ENCODE measurements at regions not wholly inside any gene's neighbourhood (a gene's known extent, or its start where the extent isn't known, plus 50 kb on each side); places are given as distances from the start of the nearest gene placed in this dataset.

DNA sequence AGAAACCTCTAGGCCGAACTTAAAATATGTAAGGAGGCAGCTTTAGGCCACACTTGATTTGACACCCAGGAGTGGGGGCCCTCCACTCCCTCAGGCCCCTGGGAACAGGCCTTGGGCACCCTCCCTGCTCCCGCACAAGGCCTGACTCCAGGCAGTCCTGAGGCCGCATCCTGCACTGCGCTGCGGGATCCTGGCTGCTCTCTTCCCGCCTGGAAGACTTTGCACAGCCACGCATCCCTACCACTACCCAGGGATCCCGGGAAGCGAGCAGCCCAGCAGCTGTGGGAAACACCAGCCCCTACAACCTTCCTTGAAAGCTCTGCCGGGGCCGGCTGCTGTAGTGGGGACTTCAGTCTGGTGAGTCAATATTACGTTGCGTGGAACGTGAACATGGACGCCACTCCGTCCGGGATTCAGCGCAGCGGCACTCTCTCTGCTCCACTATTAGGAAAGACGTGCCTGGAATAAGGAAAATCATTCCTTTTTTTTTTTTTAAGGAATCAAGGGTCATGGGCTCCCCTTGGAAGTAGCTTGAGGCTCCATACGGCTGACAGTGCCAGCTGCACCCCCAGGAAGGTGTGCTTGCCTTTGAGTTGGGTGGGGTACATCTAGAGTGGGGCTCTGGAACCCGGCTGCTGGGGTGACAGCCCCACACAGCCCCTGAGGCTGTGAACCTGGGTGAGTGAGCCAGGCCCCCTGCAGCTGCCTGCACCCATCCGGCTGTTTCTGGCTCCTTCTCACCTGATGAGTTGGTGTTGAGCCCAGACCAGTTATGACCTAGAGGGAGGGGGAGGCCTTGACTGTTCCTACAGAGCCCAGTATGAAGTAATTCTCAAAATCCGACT, 119.2 kb upstream of the TMEM18 start:
- Histone ChIP-seq H3K36me3 (ENCODE audit: control insufficient read depth in 3 of 3, insufficient read depth in 2 of 3, low read depth in 1 of 3, low read length in 3 of 3) (no peaks in the 10 kb centered on the region), H3K27me3 (ENCODE audit: control insufficient read depth in 3 of 3, insufficient read depth in 3 of 3, low read length in 3 of 3) (no peaks in the 10 kb centered on the region), H3K4me1 (ENCODE audit: control insufficient read depth in 3 of 3, insufficient read depth in 2 of 3, low read depth in 1 of 3, low read length in 2 of 3) (no peaks in the 10 kb centered on the region), H3K4me3 (ENCODE audit: low read depth in 1 of 3, low read length in 3 of 3) (no peak overlapping the region), H3K9me3 (ENCODE audit: control insufficient read depth in 2 of 2, insufficient read depth in 1 of 2, low read depth in 1 of 2, low read length in 1 of 2) (no peaks in the 10 kb centered on the region), H3K27ac (ENCODE audit: low read depth in 1 of 3, low read length in 2 of 3) (no peak overlapping the region)
- WGBS, 3 donors = 85 to 91% (median 88%) methylated on average over 24 of the region's 24 CpGs
- FAIRE-seq = no peak
- no peak for DNase-seq

DNA sequence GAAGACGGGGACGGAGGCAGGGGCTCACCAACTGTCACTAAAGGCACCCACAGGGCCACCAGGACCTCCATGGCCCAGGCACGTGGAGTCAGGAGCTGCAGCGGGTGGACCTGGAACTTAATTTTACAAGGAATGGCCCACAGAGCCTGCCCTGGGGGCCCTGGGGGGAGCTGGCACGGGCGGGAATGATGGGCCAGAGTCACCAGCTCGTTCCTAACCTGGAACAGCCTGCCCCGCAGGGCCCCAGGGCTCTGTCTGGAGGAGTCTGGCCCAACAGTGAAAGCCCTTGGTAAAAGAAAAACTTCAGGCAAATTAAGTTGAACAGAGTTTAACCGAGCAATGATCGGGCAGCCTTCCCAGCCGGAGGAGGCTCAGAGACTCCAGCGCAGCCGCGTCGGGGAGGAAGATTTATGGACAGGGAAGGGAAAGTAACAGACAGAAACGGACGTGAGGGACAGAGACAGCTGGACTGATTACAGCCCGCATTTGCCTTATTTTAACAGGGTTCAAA, 118.4 kb upstream of the TMEM18 start:
- Histone ChIP-seq H3K27ac (ENCODE audit: low read depth in 1 of 3, low read length in 2 of 3) (no peak overlapping the region), H3K4me3 (ENCODE audit: low read depth in 1 of 3, low read length in 3 of 3) (no peak overlapping the region), H3K36me3 (ENCODE audit: control insufficient read depth in 3 of 3, insufficient read depth in 2 of 3, low read depth in 1 of 3, low read length in 3 of 3) (no peaks in the 10 kb centered on the region), H3K27me3 (ENCODE audit: control insufficient read depth in 3 of 3, insufficient read depth in 3 of 3, low read length in 3 of 3) (no peaks in the 10 kb centered on the region), H3K4me1 (ENCODE audit: control insufficient read depth in 3 of 3, insufficient read depth in 2 of 3, low read depth in 1 of 3, low read length in 2 of 3) (no peaks in the 10 kb centered on the region), H3K9me3 (ENCODE audit: control insufficient read depth in 2 of 2, insufficient read depth in 1 of 2, low read depth in 1 of 2, low read length in 1 of 2) (peaks cover 0 to under 1% of the 10 kb centered on the region in 2 donors)
- FAIRE-seq (no peak), DNase-seq (no peak)
- WGBS, 3 donors = 73 to 79% (median 77%) methylated on average over 18 of the region's 18 CpGs

DNA sequence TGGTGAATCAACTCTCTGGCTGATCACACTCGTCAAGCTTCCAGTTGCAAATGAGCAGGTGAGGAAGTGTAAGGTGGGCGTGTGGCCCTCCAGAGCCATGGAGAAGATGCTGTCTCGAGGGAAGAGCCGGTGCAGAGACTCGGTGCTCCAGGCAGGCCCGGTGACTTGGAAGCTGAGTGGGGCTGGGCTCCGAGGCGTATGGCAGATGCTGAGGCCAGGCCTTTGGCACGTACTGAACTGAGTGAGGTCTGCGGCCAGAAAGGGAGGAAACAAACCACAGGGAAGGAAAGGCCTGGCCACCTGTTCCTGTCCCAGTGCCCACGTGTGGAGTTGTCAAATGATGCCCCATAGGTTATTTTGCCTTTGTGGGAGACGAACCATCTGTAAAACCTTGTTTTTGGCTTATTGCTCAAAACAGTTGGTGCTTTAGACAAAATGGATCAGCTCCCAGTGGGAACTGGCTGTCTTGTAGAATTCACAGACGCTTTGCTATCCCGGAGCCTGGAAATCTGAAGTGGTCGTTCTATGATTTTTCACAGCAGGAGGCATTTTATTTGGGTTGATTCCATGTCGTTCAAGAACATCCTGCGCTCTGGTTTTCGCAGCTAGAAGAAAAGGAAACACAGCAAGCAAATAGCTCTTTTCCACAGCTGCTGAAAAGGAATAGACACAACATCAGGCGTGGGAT, 117.5 kb upstream of the TMEM18 start:
- Histone ChIP-seq H3K4me1 (ENCODE audit: control insufficient read depth in 3 of 3, insufficient read depth in 2 of 3, low read depth in 1 of 3, low read length in 2 of 3) (no peaks in the 10 kb centered on the region), H3K27ac (ENCODE audit: low read depth in 1 of 3, low read length in 2 of 3) (no peak overlapping the region), H3K27me3 (ENCODE audit: control insufficient read depth in 3 of 3, insufficient read depth in 3 of 3, low read length in 3 of 3) (no peaks in the 10 kb centered on the region), H3K9me3 (ENCODE audit: control insufficient read depth in 2 of 2, insufficient read depth in 1 of 2, low read depth in 1 of 2, low read length in 1 of 2) (peaks cover 0 to 6% of the 10 kb centered on the region in 2 donors), H3K36me3 (ENCODE audit: control insufficient read depth in 3 of 3, insufficient read depth in 2 of 3, low read depth in 1 of 3, low read length in 3 of 3) (no peaks in the 10 kb centered on the region), H3K4me3 (ENCODE audit: low read depth in 1 of 3, low read length in 3 of 3) (no peak overlapping the region)
- FAIRE-seq = no peak
- WGBS, 3 donors = 66 to 73% (median 69%) methylated on average over 19 of the region's 19 CpGs
- DNase-seq = no peak

DNA sequence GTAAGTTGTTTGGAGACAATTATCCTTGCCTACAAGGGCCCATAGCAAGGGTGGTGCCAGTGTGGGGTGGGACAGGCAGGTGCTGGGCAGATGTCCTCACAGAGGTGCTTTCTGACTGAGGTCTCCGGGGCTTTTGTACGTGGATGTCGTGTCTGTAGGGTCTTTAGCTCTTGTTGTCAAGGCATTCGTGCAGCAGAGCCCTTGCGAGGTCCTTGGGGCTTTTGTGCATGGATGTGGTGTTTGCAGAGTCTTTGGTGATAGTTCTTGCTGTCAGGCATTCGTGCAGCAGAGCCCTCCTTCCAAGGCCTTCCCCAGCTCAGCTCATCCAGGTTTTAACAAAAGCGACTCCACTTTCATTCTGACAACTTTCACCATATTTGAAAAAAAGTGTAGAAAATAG, 116.0 kb upstream of the TMEM18 start:
- Histone ChIP-seq H3K4me1 (ENCODE audit: control insufficient read depth in 3 of 3, insufficient read depth in 2 of 3, low read depth in 1 of 3, low read length in 2 of 3) (no peaks in the 10 kb centered on the region), H3K27me3 (ENCODE audit: control insufficient read depth in 3 of 3, insufficient read depth in 3 of 3, low read length in 3 of 3) (no peaks in the 10 kb centered on the region), H3K9me3 (ENCODE audit: control insufficient read depth in 2 of 2, insufficient read depth in 1 of 2, low read depth in 1 of 2, low read length in 1 of 2) (peaks cover 0 to 6% of the 10 kb centered on the region in 2 donors), H3K27ac (ENCODE audit: low read depth in 1 of 3, low read length in 2 of 3) (no peak overlapping the region), H3K36me3 (ENCODE audit: control insufficient read depth in 3 of 3, insufficient read depth in 2 of 3, low read depth in 1 of 3, low read length in 3 of 3) (no peaks in the 10 kb centered on the region), H3K4me3 (ENCODE audit: low read depth in 1 of 3, low read length in 3 of 3) (no peak overlapping the region)
- DNase-seq = no peak
- FAIRE-seq = no peak
- 80 to 88% (median 84%) methylated on average over 7 of the region's 7 CpGs for WGBS, 3 donors

DNA sequence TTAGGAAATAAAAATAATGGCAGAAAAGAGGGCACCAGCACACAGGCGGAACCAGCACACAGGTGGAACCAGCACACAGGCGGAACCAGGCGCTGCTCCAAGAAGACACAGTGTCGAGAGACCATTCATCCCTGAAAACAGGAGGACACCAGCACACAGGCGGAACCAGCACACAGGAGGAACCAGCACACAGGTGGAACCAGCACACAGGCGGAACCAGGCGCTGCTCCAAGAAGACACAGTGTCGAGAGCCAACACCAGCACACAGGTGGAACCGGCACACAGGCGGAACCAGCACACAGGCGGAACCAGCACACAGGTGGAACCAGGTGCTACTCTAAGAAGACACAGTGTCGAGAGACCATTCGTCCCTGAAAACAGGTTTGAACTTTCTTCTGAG, 115.5 kb upstream of the TMEM18 start:
- Histone ChIP-seq H3K27ac (ENCODE audit: low read depth in 1 of 3, low read length in 2 of 3) (no peak overlapping the region), H3K9me3 (ENCODE audit: control insufficient read depth in 2 of 2, insufficient read depth in 1 of 2, low read depth in 1 of 2, low read length in 1 of 2) (peaks cover 0 to 6% of the 10 kb centered on the region in 2 donors), H3K4me1 (ENCODE audit: control insufficient read depth in 3 of 3, insufficient read depth in 2 of 3, low read depth in 1 of 3, low read length in 2 of 3) (no peaks in the 10 kb centered on the region), H3K27me3 (ENCODE audit: control insufficient read depth in 3 of 3, insufficient read depth in 3 of 3, low read length in 3 of 3) (no peaks in the 10 kb centered on the region), H3K4me3 (ENCODE audit: low read depth in 1 of 3, low read length in 3 of 3) (no peak overlapping the region), H3K36me3 (ENCODE audit: control insufficient read depth in 3 of 3, insufficient read depth in 2 of 3, low read depth in 1 of 3, low read length in 3 of 3) (no peaks in the 10 kb centered on the region)
- 91 to 95% (median 94%) methylated on average over 13 of the region's 13 CpGs for WGBS, 3 donors
- no peak for DNase-seq
- FAIRE-seq = no peak

DNA sequence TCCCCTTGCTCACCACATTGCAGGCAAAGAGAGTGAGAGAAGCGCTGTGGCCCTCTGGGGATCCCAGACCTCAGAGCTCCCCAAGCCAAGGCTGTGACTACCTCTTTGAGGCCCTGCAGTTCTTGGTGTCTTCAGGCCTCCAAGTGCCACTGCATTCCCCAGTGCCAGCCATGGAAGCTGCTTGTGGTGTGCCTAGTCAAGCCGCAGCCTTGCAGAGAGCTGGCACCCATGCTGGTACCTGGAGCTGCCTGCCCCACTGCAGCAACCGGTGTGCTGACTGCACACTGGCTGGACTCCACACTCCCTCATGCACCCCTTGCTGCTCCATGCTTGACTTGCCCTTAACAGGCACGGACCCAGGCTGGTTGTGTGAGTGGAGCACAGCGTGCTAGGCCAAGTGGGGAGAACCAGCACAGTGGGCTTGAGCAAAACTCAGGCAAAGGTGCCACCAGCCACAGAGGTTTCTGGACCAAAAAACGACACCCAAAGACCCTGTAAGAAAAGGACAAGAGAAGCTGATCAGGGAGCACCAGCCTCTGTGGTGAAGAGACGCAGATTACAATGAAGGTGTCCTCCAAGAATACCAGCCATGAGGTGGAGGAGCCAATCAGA, 113.5 kb upstream of the TMEM18 start:
- Histone ChIP-seq H3K9me3 (ENCODE audit: control insufficient read depth in 2 of 2, insufficient read depth in 1 of 2, low read depth in 1 of 2, low read length in 1 of 2) (peaks cover 0 to 6% of the 10 kb centered on the region in 2 donors), H3K4me1 (ENCODE audit: control insufficient read depth in 3 of 3, insufficient read depth in 2 of 3, low read depth in 1 of 3, low read length in 2 of 3) (no peaks in the 10 kb centered on the region), H3K27ac (ENCODE audit: low read depth in 1 of 3, low read length in 2 of 3) (no peak overlapping the region), H3K4me3 (ENCODE audit: low read depth in 1 of 3, low read length in 3 of 3) (no peak overlapping the region), H3K36me3 (ENCODE audit: control insufficient read depth in 3 of 3, insufficient read depth in 2 of 3, low read depth in 1 of 3, low read length in 3 of 3) (no peaks in the 10 kb centered on the region), H3K27me3 (ENCODE audit: control insufficient read depth in 3 of 3, insufficient read depth in 3 of 3, low read length in 3 of 3) (no peaks in the 10 kb centered on the region)
- DNase-seq (no peak), FAIRE-seq (no peak)
- 86 to 89% (median 87%) methylated on average over 7 of the region's 7 CpGs for WGBS, 3 donors

DNA sequence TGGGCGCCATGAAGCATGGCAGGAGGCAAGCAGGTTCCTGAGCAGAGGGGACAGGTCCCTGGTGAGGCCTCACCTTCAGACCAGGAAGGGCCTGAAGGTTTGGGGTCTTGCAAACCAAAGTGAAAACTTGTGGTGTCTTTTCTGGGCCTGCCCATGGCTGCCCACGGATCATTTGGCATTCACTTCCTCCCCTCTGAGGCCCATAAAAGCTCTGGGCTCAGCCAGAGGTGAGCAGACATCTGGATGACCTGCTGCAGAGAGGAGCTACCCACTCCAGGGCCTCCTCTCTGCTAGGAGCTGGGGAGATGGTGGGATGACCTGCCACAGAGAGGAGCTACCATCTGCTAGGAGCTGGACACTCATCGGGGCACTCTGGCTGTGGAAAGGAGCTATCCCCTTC, 112.9 kb upstream of the TMEM18 start:
- Histone ChIP-seq H3K9me3 (ENCODE audit: control insufficient read depth in 2 of 2, insufficient read depth in 1 of 2, low read depth in 1 of 2, low read length in 1 of 2) (peaks cover 0 to 6% of the 10 kb centered on the region in 2 donors), H3K36me3 (ENCODE audit: control insufficient read depth in 3 of 3, insufficient read depth in 2 of 3, low read depth in 1 of 3, low read length in 3 of 3) (no peaks in the 10 kb centered on the region), H3K4me3 (ENCODE audit: low read depth in 1 of 3, low read length in 3 of 3) (no peak overlapping the region), H3K27me3 (ENCODE audit: control insufficient read depth in 3 of 3, insufficient read depth in 3 of 3, low read length in 3 of 3) (no peaks in the 10 kb centered on the region), H3K27ac (ENCODE audit: low read depth in 1 of 3, low read length in 2 of 3) (no peak overlapping the region), H3K4me1 (ENCODE audit: control insufficient read depth in 3 of 3, insufficient read depth in 2 of 3, low read depth in 1 of 3, low read length in 2 of 3) (no peaks in the 10 kb centered on the region)
- WGBS, 3 donors = 67 to 85% (median 77%) methylated on average over 3 of the region's 3 CpGs
- FAIRE-seq (no peak), DNase-seq (no peak)

DNA sequence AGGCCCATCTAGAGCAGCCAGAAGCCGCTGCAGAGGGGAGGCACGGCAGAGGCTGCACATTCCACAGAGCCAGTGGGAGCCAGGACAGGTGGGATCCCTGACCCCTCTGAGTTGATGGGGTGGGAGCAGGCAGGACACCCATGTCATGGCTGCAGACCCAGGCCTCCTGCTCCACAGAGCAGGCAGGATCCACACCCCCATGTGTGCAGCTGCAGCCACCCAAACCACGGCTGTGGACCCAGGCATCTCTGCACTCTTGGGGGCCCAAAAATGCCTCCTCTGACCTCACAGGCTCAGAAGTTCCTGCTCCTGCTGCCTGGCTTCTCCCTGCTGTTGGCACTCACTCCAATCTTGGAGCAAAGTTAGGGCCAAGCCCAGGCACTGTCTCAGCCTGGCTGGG, 112.3 kb upstream of the TMEM18 start:
- FAIRE-seq = no peak
- peaks cover 0 to 6% of the 10 kb centered on the region in 2 donors for H3K9me3 ChIP-seq (ENCODE audit: control insufficient read depth in 2 of 2, insufficient read depth in 1 of 2, low read depth in 1 of 2, low read length in 1 of 2)
- H3K27me3 ChIP-seq (ENCODE audit: control insufficient read depth in 3 of 3, insufficient read depth in 3 of 3, low read length in 3 of 3) = no peaks in the 10 kb centered on the region
- H3K4me1 ChIP-seq (ENCODE audit: control insufficient read depth in 3 of 3, insufficient read depth in 2 of 3, low read depth in 1 of 3, low read length in 2 of 3) = no peaks in the 10 kb centered on the region
- H3K36me3 ChIP-seq (ENCODE audit: control insufficient read depth in 3 of 3, insufficient read depth in 2 of 3, low read depth in 1 of 3, low read length in 3 of 3) = no peaks in the 10 kb centered on the region
- 78 to 91% (median 79%) methylated on average over 3 of the region's 3 CpGs for WGBS, 3 donors
- DNase-seq = no peak
- no peak overlapping the region for H3K4me3 ChIP-seq (ENCODE audit: low read depth in 1 of 3, low read length in 3 of 3)
- no peak overlapping the region for H3K27ac ChIP-seq (ENCODE audit: low read depth in 1 of 3, low read length in 2 of 3)

Data from small intestine (tissue), 7 donors.